HCT116 (cell line): ENCODE measurements at regions not wholly inside any gene's neighbourhood (a gene's known extent, or its start where the extent isn't known, plus 50 kb on each side); places are given as distances from the start of the nearest gene placed in this dataset.

Source experiments
- ATAC-seq: fragments of 200-7000 bp; cut with Tn5 transposase; 2 replicates; pipeline ENCODE4 v1.9.1; 2020; ENCODE audit warnings: mild to moderate bottlenecking, moderate library complexity
- BruUV-seq: library from RNA; stranded (reverse); fragments of 400-500 nt; replicated peaks from 2 replicates; lab custom pipeline; 2021; lab: Mats Ljungman, UMichigan
- CTCF ChIA-PET: fragments of 300-600 bp; sonication (Branson Sonifier 250); formaldehyde crosslinking; loops from one replicate; lab custom pipeline; 2021; ENCODE audit warnings: antibody characterized with exemption; lab: Charles Lee
- POLR2A ChIA-PET: fragments of 300-600, 350-600 bp; sonication (Branson Sonifier 250); formaldehyde crosslinking; loops from one replicate; lab custom pipeline; 2021; ENCODE audit warnings: antibody characterized with exemption; lab: Charles Lee
- RAD21 ChIA-PET, 2 experiments: fragments of 300-600 bp; sonication (Branson Sonifier 250); formaldehyde crosslinking; loops; one replicate each; lab custom pipeline; 2023; ENCODE audit warnings: low total read pairs in 2 of 2; ENCODE audit not compliant: uncharacterized antibody in 2 of 2, unreplicated experiment in 2 of 2, low non-redundant PET in 1 of 2; lab: Charles Lee
- DNase-seq: peaks from one replicate; pipeline ENCODE4 v3.0.0-alpha.2; 2010; ENCODE audit warnings: low read depth, low spot score
- H2AFZ ChIP-seq: fragments of 200-600 bp; shearing (Covaris generic), sonication (generic); 2 replicates; pipeline ENCODE4 v1.6.1; 2017; ENCODE audit warnings: low read depth, mixed run types, mixed read lengths, antibody characterized with exemption, low read length; ENCODE audit not compliant: poor library complexity, severe bottlenecking
- H3K27ac ChIP-seq: 2 replicates; pipeline ENCODE4 v1.5.1; 2012; ENCODE audit warnings: low read depth, low read length
- H3K27me3 ChIP-seq: fragments of 200-600 bp; sonication (generic); 2 replicates; pipeline ENCODE4 v1.6.1; 2016; ENCODE audit warnings: mixed run types, low read length, mixed read lengths; ENCODE audit not compliant: insufficient read depth
- H3K36me3 ChIP-seq, 2 experiments: fragments of 200-500 bp in 1 of 2; fragments of 200-600 bp in 1 of 2; sonication (Bioruptor generic) in 1 of 2; sonication (generic) in 1 of 2; 2 replicates each; pipeline versions ENCODE4 v1.5.1 to v1.6.1; 2014 to 2016; ENCODE audit warnings: low read length in 2 of 2, inconsistent platforms in 1 of 2, mixed read lengths in 1 of 2, mixed run types in 1 of 2; ENCODE audit not compliant: insufficient read depth in 2 of 2, control insufficient read depth in 1 of 2
- H3K4me1 ChIP-seq, 2 experiments: fragments of 200-600 bp in 1 of 2; sonication (generic) in 1 of 2; 2 replicates each; pipeline versions ENCODE4 v1.5.1 to v1.6.1; 2012 to 2017; ENCODE audit warnings: low read length in 2 of 2, inconsistent platforms in 1 of 2, mild to moderate bottlenecking in 1 of 2, mixed read lengths in 1 of 2, mixed run types in 1 of 2, moderate library complexity in 1 of 2; ENCODE audit not compliant: insufficient read depth in 2 of 2, control insufficient read depth in 1 of 2
- H3K4me2 ChIP-seq: fragments of 200-600 bp; sonication (generic); 2 replicates; pipeline ENCODE4 v1.6.1; 2017; ENCODE audit warnings: mixed run types, low read length, mixed read lengths
- H3K4me3 ChIP-seq, 2 experiments: fragments of 200-600 bp in 1 of 2; sonication (generic) in 1 of 2; replicated peaks in 1 of 2; 2 replicates each; pipeline ENCODE4 v1.5.1; 2011 to 2016; ENCODE audit warnings: low read length in 2 of 2, control low read depth in 1 of 2, low read depth in 1 of 2, mild to moderate bottlenecking in 1 of 2, mixed read lengths in 1 of 2, mixed run types in 1 of 2
- H3K79me2 ChIP-seq: fragments of 200-600 bp; sonication (generic); 2 replicates; pipeline ENCODE4 v1.6.1; 2017; ENCODE audit warnings: mild to moderate bottlenecking, mixed run types, low read length, moderate library complexity, mixed read lengths; ENCODE audit not compliant: insufficient read depth
- H3K9ac ChIP-seq: fragments of 200-600 bp; sonication (generic); 2 replicates; pipeline ENCODE4 v1.6.1; 2016; ENCODE audit warnings: low read length, mixed read lengths
- H3K9me2 ChIP-seq: fragments of 200-600 bp; sonication (generic), shearing (Covaris generic); 2 replicates; pipeline ENCODE4 v1.6.1; 2017; ENCODE audit warnings: mixed run types, mild to moderate bottlenecking, moderate library complexity; ENCODE audit not compliant: insufficient read depth
- H3K9me3 ChIP-seq, 2 experiments: fragments of 200-500 bp in 1 of 2; fragments of 200-600 bp in 1 of 2; sonication (Bioruptor generic) in 1 of 2; sonication (generic) in 1 of 2; 2 replicates each; pipeline ENCODE4 v1.6.1; 2014 to 2017; ENCODE audit warnings: low read length in 2 of 2, mixed read lengths in 2 of 2, inconsistent platforms in 1 of 2, low read depth in 1 of 2, mild to moderate bottlenecking in 1 of 2, mixed run types in 1 of 2, moderate library complexity in 1 of 2; ENCODE audit not compliant: control insufficient read depth in 1 of 2, insufficient read depth in 1 of 2
- H4K20me1 ChIP-seq: fragments of 200-600 bp; sonication (generic), shearing (Covaris generic); 2 replicates; pipeline ENCODE4 v1.6.1; 2017; ENCODE audit warnings: mixed run types, mild to moderate bottlenecking, moderate library complexity; ENCODE audit not compliant: insufficient read depth
- ATF3 ChIP-seq: IDR thresholded peaks from 2 replicates; pipeline ENCODE4 v1.6.1; 2012
- CTCF ChIP-seq, 3 experiments: fragments of 200-600 bp in 1 of 3; sonication (generic) in 1 of 3; IDR thresholded peaks in 2 of 3; conservative IDR thresholded peaks in 1 of 3; 2 replicates each; pipeline ENCODE4 v1.5.1; 2012 to 2017; ENCODE audit warnings: low read depth in 2 of 3, low read length in 2 of 3, antibody characterized with exemption in 1 of 3, borderline replicate concordance in 1 of 3, control low read depth in 1 of 3, mild to moderate bottlenecking in 1 of 3, mixed read lengths in 1 of 3, mixed run types in 1 of 3, moderate library complexity in 1 of 3; ENCODE audit not compliant: insufficient read depth in 1 of 3
- EZH2 ChIP-seq: fragments of 200-600 bp; sonication (generic); IDR thresholded peaks from 2 replicates; pipeline ENCODE4 v1.6.1; 2017; ENCODE audit warnings: antibody characterized with exemption, mixed run types
- EZH2phosphoT487 ChIP-seq: fragments of 200-600 bp; IDR thresholded peaks from 2 replicates; pipeline ENCODE4 v1.6.1; 2018; ENCODE audit warnings: antibody characterized with exemption, borderline replicate concordance
- FOSL1 ChIP-seq: IDR thresholded peaks from 2 replicates; pipeline ENCODE4 v1.6.1; 2012; ENCODE audit warnings: low read depth
- JUND ChIP-seq: IDR thresholded peaks from 2 replicates; pipeline ENCODE4 v1.6.1; 2012
- POLR2A ChIP-seq: IDR thresholded peaks from 2 replicates; pipeline ENCODE4 v1.7.0; 2011; ENCODE audit warnings: borderline replicate concordance; ENCODE audit not compliant: insufficient read depth, insufficient read length; ENCODE audit errors: extremely low read depth
- REST ChIP-seq: IDR thresholded peaks from 2 replicates; pipeline ENCODE4 v1.6.1; 2012; ENCODE audit warnings: low read depth
- TCF7L2 ChIP-seq: IDR thresholded peaks from 2 replicates; pipeline ENCODE4 v1.7.0; 2011; ENCODE audit warnings: borderline replicate concordance, inconsistent platforms; ENCODE audit not compliant: insufficient read depth, insufficient read length; ENCODE audit errors: extremely low read depth
- ZBTB33 ChIP-seq: IDR thresholded peaks from 2 replicates; pipeline ENCODE4 v1.6.1; 2011; ENCODE audit warnings: mild to moderate bottlenecking, low read length, moderate library complexity; ENCODE audit not compliant: insufficient replicate concordance; ENCODE audit errors: extremely low read depth
- intact Hi-C: fragments of 100-400 bp; cut with micrococcal nuclease; formaldehyde crosslinking; loops from 2 replicates; pipeline ENCODE4 v1.10.0; 2022

- CTCF ChIA-PET, result no interaction called here
- DNase-seq (no peak), ATAC-seq (no peak)
- no TSS peak for BruUV-seq
- Histone ChIP-seq H3K4me3 (no peak overlapping the region), H3K9me2 (no peaks in the 10 kb centered on the region), H3K27ac (no peak overlapping the region), H4K20me1 (no peaks in the 10 kb centered on the region), H3K27me3 (peaks cover 27% of the 10 kb centered on the region), H3K9ac (no peak overlapping the region), H3K9me3 (no peaks in the 10 kb centered on the region), H3K4me1 (no peaks in the 10 kb centered on the region), H3K4me2 (no peak overlapping the region), H3K79me2 (no peaks in the 10 kb centered on the region), H2AFZ (no peak overlapping the region), H3K36me3 (no peaks in the 10 kb centered on the region)
- RAD21 ChIA-PET, result no interaction called here
- intact Hi-C loops, result loop anchor here (5.0 kb wide), 1 partner anchor 316 kb away; no protein-coding TSS in a partner anchor
- TF ChIP-seq TCF7L2, result no peak
- no peak for TF ChIP-seq JUND
- no peak for TF ChIP-seq EZH2
- POLR2A ChIA-PET, result no interaction called here
Measured at GRCh38 chr9:86802900-86803673, 144.2 kb downstream of the GAS1 start.

GRCh38 chr9:86801246-86801645 lies 146.1 kb downstream of the GAS1 start:
- no peak overlapping the region for H3K4me2 ChIP-seq
- no peak for DNase-seq
- H3K9me2 ChIP-seq, result no peaks in the 10 kb centered on the region
- CTCF ChIA-PET, result no interaction called here
- H3K27me3 ChIP-seq, result peaks cover 27% of the 10 kb centered on the region
- H3K4me1 ChIP-seq, result no peaks in the 10 kb centered on the region
- H3K9me3 ChIP-seq, result no peaks in the 10 kb centered on the region
- no peaks in the 10 kb centered on the region for H3K79me2 ChIP-seq
- no TSS peak for BruUV-seq
- no peak overlapping the region for H3K27ac ChIP-seq
- POLR2A ChIA-PET, result no interaction called here
- H2AFZ ChIP-seq, result no peak overlapping the region
- no peaks in the 10 kb centered on the region for H3K36me3 ChIP-seq
- no peak overlapping the region for H3K9ac ChIP-seq
- RAD21 ChIA-PET, result no interaction called here
- intact Hi-C loops, result loop anchor here (5.0 kb wide), 1 partner anchor 314 kb away; no protein-coding TSS in a partner anchor
- no peak overlapping the region for H3K4me3 ChIP-seq
- ATAC-seq, result no peak
- no peaks in the 10 kb centered on the region for H4K20me1 ChIP-seq
- TF ChIP-seq ATF3 (no peak), POLR2A (no peak), CTCF (IDR thresholded peaks at IDR 0.05 in 2 of 3, conservative IDR thresholded peaks at IDR 0.05 in 1 of 3; ENCODE audit: borderline replicate concordance in 1 of 3, insufficient read depth in 1 of 3, low read depth in 2 of 3, low read length in 2 of 3) (no peak), FOSL1 (no peak), ZBTB33 (no peak), EZH2phosphoT487 (no peak), REST (no peak), EZH2 (no peak)
